Ovary (tissue), 3 donors: ENCODE measurements at regions not wholly inside any gene's neighbourhood (a gene's known extent, or its start where the extent isn't known, plus 50 kb on each side); places are given as distances from the start of the nearest gene placed in this dataset.

Experiments used
- CTCF ChIP-seq, 3 donors: fragments of 450-650 bp in 2 of 3; fragments of 200-600 bp in 1 of 3; IDR thresholded peaks; one replicate each; pipeline versions ENCODE4 v1.5.1 to v1.8.0; 2016 to 2022; ENCODE audit warnings: antibody characterized with exemption in 3 of 3, mild to moderate bottlenecking in 1 of 3
- EP300 ChIP-seq: sonication (generic); formaldehyde crosslinking; IDR thresholded peaks from one replicate; pipeline ENCODE4 v1.6.1; 2017; ENCODE audit warnings: antibody characterized with exemption
- POLR2A ChIP-seq: fragments of 450-650 bp; IDR thresholded peaks from one replicate; pipeline ENCODE4 v1.6.1; 2017; ENCODE audit warnings: antibody characterized with exemption, mild to moderate bottlenecking, moderate library complexity
- donor health status: DM: no; HTN: no; CAD: no.

- TF ChIP-seq CTCF (IDR thresholded peaks at IDR 0.05) (no peak), POLR2A (no peak), EP300 (no peak)
These were observed 195.7 kb upstream of the BMP4 start for GRCh38 chr14:54152351-54152750.
